ENCODE measurements at regions not wholly inside any gene's neighbourhood (a gene's known extent, or its start where the extent isn't known, plus 50 kb on each side); places are given as distances from the start of the nearest gene placed in this dataset.

DNA sequence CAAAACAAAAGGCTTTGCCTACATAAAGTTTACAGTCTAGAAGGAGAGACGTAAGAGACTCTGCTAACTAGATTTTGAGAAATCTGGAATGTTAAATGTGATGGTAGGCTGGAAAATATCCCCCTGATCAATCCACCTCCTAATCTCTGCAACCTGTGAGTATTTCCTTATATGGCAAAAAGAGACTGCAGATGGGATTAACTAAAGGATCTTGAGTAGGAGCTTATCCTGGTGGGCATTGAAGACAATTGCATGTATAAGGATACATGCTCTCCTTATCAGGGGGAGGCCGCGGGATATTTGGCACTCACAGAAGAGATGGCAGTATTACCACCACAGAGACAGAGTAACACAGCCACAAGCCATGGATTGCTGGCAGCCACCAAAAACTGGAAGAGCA is 95.2 kb downstream of the EGLN3 start:
- dilution Hi-C loops (cut with MboI; ENCODE audit: extremely low pct_ligation_motif_present, low sequenced_read_pairs): no loop called here
- no peak overlapping the region for H2AFZ ChIP-seq (ENCODE audit: low read depth, low read length)
- CTCF ChIA-PET: interaction anchor here (1.0 to 1.6 kb wide), 2 partner anchors 15 to 243 kb away, joined by 3 to 13 read pairs; no protein-coding TSS in a partner anchor
- H3K79me2 ChIP-seq (ENCODE audit: control insufficient read depth, insufficient read depth, low read length): no peaks in the 10 kb centered on the region
- H4K20me1 ChIP-seq (replicated peaks; ENCODE audit: control insufficient read depth, extremely low read depth, insufficient read depth, low read length): no peaks in the 10 kb centered on the region
- no peaks in the 10 kb centered on the region for H3K36me3 ChIP-seq (ENCODE audit: control insufficient read depth in 2 of 2, extremely low read depth in 1 of 2, insufficient read depth in 2 of 2, low read length in 2 of 2)
- intact Hi-C loops (cut with micrococcal nuclease): no loop called here
- no peak overlapping the region for H3K9ac ChIP-seq (replicated peaks; ENCODE audit: extremely low read depth, insufficient read depth, low read length)
- no TSS peak for BruUV-seq (replicated peaks)
- H3K9me3 ChIP-seq (replicated peaks; ENCODE audit: control insufficient read depth, insufficient read depth, low read length): no peaks in the 10 kb centered on the region
- no peaks in the 10 kb centered on the region for H3K4me1 ChIP-seq (ENCODE audit: control insufficient read depth, extremely low read depth, insufficient read depth, low read length)
- no peaks in the 10 kb centered on the region for H3K9me1 ChIP-seq (replicated peaks; ENCODE audit: control insufficient read depth, extremely low read depth, insufficient read depth, low read length)
- POLR2A ChIA-PET: no interaction called here
- DNase-seq (ENCODE audit: low read depth, low spot score) (no peak), FAIRE-seq (no peak)
- no peak for TF ChIP-seq JUN (IDR thresholded peaks at IDR 0.05; ENCODE audit: borderline replicate concordance, insufficient read depth, insufficient read length, low read depth)
- TF ChIP-seq GATA2 (IDR thresholded peaks at IDR 0.05; ENCODE audit: insufficient read depth, insufficient read length, low read depth, low read length): no peak
- no peak for TF ChIP-seq POLR2AphosphoS5 (IDR thresholded peaks at IDR 0.05; ENCODE audit: insufficient read depth, low read depth, low read length)
- TF ChIP-seq FOS (IDR thresholded peaks at IDR 0.05; ENCODE audit: borderline replicate concordance, insufficient read depth, low read length): no peak
- no peak for TF ChIP-seq CTCF (IDR thresholded peaks at IDR 0.05; ENCODE audit: extremely low read depth in 1 of 2, insufficient read depth in 1 of 2, low read depth in 1 of 2, low read length in 2 of 2)
- TF ChIP-seq EZH2 (IDR thresholded peaks at IDR 0.05; ENCODE audit: borderline replicate concordance, low read depth, low read length, severe bottlenecking): no peak
- no peak for TF ChIP-seq POLR2A (IDR thresholded peaks at IDR 0.05; ENCODE audit: low read depth, low read length)
- TF ChIP-seq MYC (IDR thresholded peaks at IDR 0.05; ENCODE audit: low read depth, low read length): no peak
- TF ChIP-seq MAX (IDR thresholded peaks at IDR 0.05; ENCODE audit: insufficient read depth, insufficient read length): no peak
- no peak overlapping the region for H3K4me3 ChIP-seq (replicated peaks in 1 of 3; ENCODE audit: insufficient read depth in 1 of 3, low read depth in 1 of 3, low read length in 3 of 3)
- no peak overlapping the region for H3K4me2 ChIP-seq (ENCODE audit: insufficient read depth, low read length)
- H3K27me3 ChIP-seq (ENCODE audit: control insufficient read depth in 2 of 2, insufficient read depth in 2 of 2, low read length in 2 of 2): peaks cover 0 to 3% of the 10 kb centered on the region in 2 experiments
- no peak overlapping the region for H3K27ac ChIP-seq (ENCODE audit: insufficient read depth, low read depth, low read length)
